AG10803 (cell line): ENCODE measurements at regions not wholly inside any gene's neighbourhood (a gene's known extent, or its start where the extent isn't known, plus 50 kb on each side); places are given as distances from the start of the nearest gene placed in this dataset.
"Not testable (repeated sequence)": the region's sequence is repeated elsewhere in the genome, so short reads cannot be mapped to it uniquely, and the experiment has no call there.

ENCODE experiments used
- DNase-seq: peaks from one replicate; pipeline ENCODE4 v3.0.0; 2010; ENCODE audit warnings: low read depth
- H3K4me3 ChIP-seq: 2 replicates; pipeline ENCODE4 v1.5.1; 2011; ENCODE audit warnings: mild to moderate bottlenecking, low read length, control low read depth
- CTCF ChIP-seq: conservative IDR thresholded peaks from 2 replicates; pipeline ENCODE4 v1.5.1; 2011; ENCODE audit warnings: mild to moderate bottlenecking, low read length, control low read depth, inconsistent platforms

- peak; percentile 5 for DNase-seq
- no peak for TF ChIP-seq CTCF
- H3K4me3 ChIP-seq, result no peak overlapping the region
These were observed 133.0 kb upstream of the TMLHE start for GRCh38 chrX:155745792-155746191.

GRCh38 chrX:155744534-155744933 lies 131.8 kb upstream of the TMLHE start:
- no peak for DNase-seq
- H3K4me3 ChIP-seq, result no peak overlapping the region
- no peak for TF ChIP-seq CTCF

- not testable (repeated sequence) for DNase-seq, H3K4me3 ChIP-seq
These were observed 115.6 kb upstream of the TMLHE start for GRCh38 chrX:155728335-155728734.

GRCh38 chrX:155718972-155719586 lies 106.3 kb upstream of the TMLHE start:
- H3K4me3 ChIP-seq, result no peak overlapping the region
- DNase-seq, result peak; percentile 4
- no peak for TF ChIP-seq CTCF

GRCh38 chrX:155715141-155715540 lies 102.4 kb upstream of the TMLHE start:
- H3K4me3 ChIP-seq, result no peak overlapping the region
- no peak for TF ChIP-seq CTCF
- no peak for DNase-seq

GRCh38 chrX:155695419-155695818 lies 82.7 kb upstream of the TMLHE start:
- no peak for DNase-seq
- no peak for TF ChIP-seq CTCF

GRCh38 chrX:155694649-155695048 lies 81.9 kb upstream of the TMLHE start:
- no peak for DNase-seq
- H3K4me3 ChIP-seq, result no peak overlapping the region
- TF ChIP-seq CTCF, result no peak

More at GRCh38 chrX:155695419-155695818, 82.7 kb upstream of the TMLHE start:
- H3K4me3 ChIP-seq, result no peak overlapping the region

- no peak for DNase-seq
- no peak overlapping the region for H3K4me3 ChIP-seq
- no peak for TF ChIP-seq CTCF
These were observed 70.1 kb upstream of the TMLHE start for GRCh38 chrX:155682834-155683233.
